LNCAP (cell line): ENCODE measurements at regions not wholly inside any gene's neighbourhood (a gene's known extent, or its start where the extent isn't known, plus 50 kb on each side); places are given as distances from the start of the nearest gene placed in this dataset.

Experiments
- TF ChIP-seq, protein P1 (sequence below): fragments of 450-650 bp; IDR thresholded peaks from 2 replicates; pipeline ENCODE4 v1.5.1; 2017; ENCODE audit warnings: mild to moderate bottlenecking

DNA sequence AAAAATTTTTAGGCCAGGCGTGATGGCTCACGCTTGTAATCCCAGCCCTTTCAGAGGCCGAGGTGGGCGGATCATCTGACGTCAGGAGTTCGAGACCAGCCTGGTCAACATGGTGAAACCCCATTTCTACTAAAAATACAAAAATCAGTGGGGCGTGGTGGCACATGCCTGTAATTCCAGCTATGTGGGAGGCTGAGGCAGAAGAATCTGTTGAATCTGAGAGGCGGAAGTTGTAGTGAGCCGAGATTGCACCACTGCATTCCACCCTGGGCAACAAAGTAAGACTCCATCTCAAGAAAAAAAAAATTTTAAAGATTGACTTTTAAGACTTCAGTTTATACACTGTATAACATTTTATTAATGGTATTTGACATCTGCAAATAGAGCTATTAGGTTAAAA, 60.1 kb upstream of the GNAQ start:
- TF ChIP-seq, protein P1, sequence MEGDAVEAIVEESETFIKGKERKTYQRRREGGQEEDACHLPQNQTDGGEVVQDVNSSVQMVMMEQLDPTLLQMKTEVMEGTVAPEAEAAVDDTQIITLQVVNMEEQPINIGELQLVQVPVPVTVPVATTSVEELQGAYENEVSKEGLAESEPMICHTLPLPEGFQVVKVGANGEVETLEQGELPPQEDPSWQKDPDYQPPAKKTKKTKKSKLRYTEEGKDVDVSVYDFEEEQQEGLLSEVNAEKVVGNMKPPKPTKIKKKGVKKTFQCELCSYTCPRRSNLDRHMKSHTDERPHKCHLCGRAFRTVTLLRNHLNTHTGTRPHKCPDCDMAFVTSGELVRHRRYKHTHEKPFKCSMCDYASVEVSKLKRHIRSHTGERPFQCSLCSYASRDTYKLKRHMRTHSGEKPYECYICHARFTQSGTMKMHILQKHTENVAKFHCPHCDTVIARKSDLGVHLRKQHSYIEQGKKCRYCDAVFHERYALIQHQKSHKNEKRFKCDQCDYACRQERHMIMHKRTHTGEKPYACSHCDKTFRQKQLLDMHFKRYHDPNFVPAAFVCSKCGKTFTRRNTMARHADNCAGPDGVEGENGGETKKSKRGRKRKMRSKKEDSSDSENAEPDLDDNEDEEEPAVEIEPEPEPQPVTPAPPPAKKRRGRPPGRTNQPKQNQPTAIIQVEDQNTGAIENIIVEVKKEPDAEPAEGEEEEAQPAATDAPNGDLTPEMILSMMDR = no peak

GRCh38 chr9:78089111-78089510, 57.5 kb upstream of the GNAQ start:
- TF ChIP-seq, protein P1 = no peak
